Nephron progenitor cell (in vitro differentiated cells): ENCODE measurements at regions not wholly inside any gene's neighbourhood (a gene's known extent, or its start where the extent isn't known, plus 50 kb on each side); places are given as distances from the start of the nearest gene placed in this dataset.

Experiments
- DNase-seq: peaks from one replicate; pipeline ENCODE4 v3.0.0; 2021
- H3K27ac Mint-ChIP-seq: 2 replicates; pipeline ENCODE4 v1.8.0; 2021; ENCODE audit warnings: mild to moderate bottlenecking, moderate library complexity, mixed read lengths
- H3K27me3 Mint-ChIP-seq: 2 replicates; pipeline ENCODE4 v1.8.0; 2021; ENCODE audit warnings: mild to moderate bottlenecking, low read depth, mixed read lengths; ENCODE audit not compliant: poor library complexity
- H3K36me3 Mint-ChIP-seq: 2 replicates; pipeline ENCODE4 v1.8.0; 2021; ENCODE audit warnings: low read depth, mixed read lengths
- H3K4me1 Mint-ChIP-seq: 2 replicates; pipeline ENCODE4 v1.8.0; 2021; ENCODE audit warnings: mixed read lengths
- H3K4me3 Mint-ChIP-seq: 2 replicates; pipeline ENCODE4 v1.8.0; 2021; ENCODE audit warnings: mild to moderate bottlenecking, moderate library complexity, mixed read lengths
- H3K9me3 Mint-ChIP-seq: 2 replicates; pipeline ENCODE4 v1.8.0; 2021; ENCODE audit warnings: mild to moderate bottlenecking, moderate library complexity, mixed read lengths
- CTCF ChIP-seq: fragments of 200-600 bp; sonication (generic); IDR thresholded peaks from 2 replicates; pipeline ENCODE4 v1.5.0; 2021; ENCODE audit warnings: antibody characterized with exemption

GRCh38 chr7:155917836-155918430, 105.7 kb upstream of the SHH start:
- no peak overlapping the region for H3K4me3 Mint-ChIP-seq
- peaks cover 12% of the 10 kb centered on the region for H3K4me1 Mint-ChIP-seq
- no peaks in the 10 kb centered on the region for H3K9me3 Mint-ChIP-seq
- H3K27ac Mint-ChIP-seq: no peak overlapping the region
- H3K36me3 Mint-ChIP-seq: no peaks in the 10 kb centered on the region
- DNase-seq: no peak
- H3K27me3 Mint-ChIP-seq: peaks cover 34% of the 10 kb centered on the region
- TF ChIP-seq CTCF: no peak

GRCh38 chr7:155916926-155917655, 104.8 kb upstream of the SHH start:
- peaks cover 37% of the 10 kb centered on the region for H3K27me3 Mint-ChIP-seq
- DNase-seq: no peak
- no peaks in the 10 kb centered on the region for H3K36me3 Mint-ChIP-seq
- peaks cover 12% of the 10 kb centered on the region for H3K4me1 Mint-ChIP-seq
- TF ChIP-seq CTCF: no peak
- peaks cover 6% of the 10 kb centered on the region for H3K9me3 Mint-ChIP-seq
- no peak overlapping the region for H3K4me3 Mint-ChIP-seq
- no peak overlapping the region for H3K27ac Mint-ChIP-seq

GRCh38 chr7:155914341-155914740, 102.1 kb upstream of the SHH start:
- Mint-ChIP-seq H3K4me3 (no peak overlapping the region), H3K4me1 (peaks cover 12% of the 10 kb centered on the region), H3K9me3 (peaks cover 27% of the 10 kb centered on the region), H3K27me3 (peaks cover 47% of the 10 kb centered on the region), H3K27ac (no peak overlapping the region), H3K36me3 (no peaks in the 10 kb centered on the region)
- DNase-seq: no peak
- no peak for TF ChIP-seq CTCF

GRCh38 chr7:155913719-155914118, 101.5 kb upstream of the SHH start:
- no peak for TF ChIP-seq CTCF
- no peak overlapping the region for H3K27ac Mint-ChIP-seq
- no peak overlapping the region for H3K4me3 Mint-ChIP-seq

GRCh38 chr7:155913291-155913690, 101.0 kb upstream of the SHH start:
- no peak for TF ChIP-seq CTCF
- Mint-ChIP-seq H3K4me3 (no peak overlapping the region), H3K9me3 (peaks cover 27% of the 10 kb centered on the region), H3K27ac (no peak overlapping the region), H3K4me1 (peaks cover 2% of the 10 kb centered on the region), H3K27me3 (peaks cover 49% of the 10 kb centered on the region), H3K36me3 (no peaks in the 10 kb centered on the region)
- DNase-seq: no peak

More at GRCh38 chr7:155913719-155914118, 101.5 kb upstream of the SHH start:
- Mint-ChIP-seq H3K4me1 (peaks cover 7% of the 10 kb centered on the region), H3K9me3 (peaks cover 27% of the 10 kb centered on the region), H3K27me3 (peaks cover 49% of the 10 kb centered on the region), H3K36me3 (no peaks in the 10 kb centered on the region)
- no peak for DNase-seq
